Endodermal cell (in vitro differentiated cells): ENCODE measurements at regions not wholly inside any gene's neighbourhood (a gene's known extent, or its start where the extent isn't known, plus 50 kb on each side); places are given as distances from the start of the nearest gene placed in this dataset.

Source experiments
- DNase-seq: peaks from one replicate; pipeline ENCODE4 v3.0.0-alpha.2; 2017
- H3K27ac ChIP-seq: 2 replicates; pipeline ENCODE4 v1.5.1; 2013; ENCODE audit warnings: mild to moderate bottlenecking, low read depth, low read length, moderate library complexity
- H3K27me3 ChIP-seq: 2 replicates; pipeline ENCODE4 v1.6.1; 2013; ENCODE audit warnings: mild to moderate bottlenecking, low read length, moderate library complexity; ENCODE audit not compliant: insufficient read depth, control insufficient read depth, poor library complexity, severe bottlenecking
- H3K36me3 ChIP-seq: 2 replicates; pipeline ENCODE4 v1.7.0; 2013; ENCODE audit warnings: mild to moderate bottlenecking, low read length, moderate library complexity; ENCODE audit not compliant: control insufficient read depth, insufficient read depth
- H3K4me1 ChIP-seq: one replicate; pipeline ENCODE4 v1.7.0; 2013; ENCODE audit warnings: low read length; ENCODE audit not compliant: control insufficient read depth, insufficient read depth
- H3K4me3 ChIP-seq: 2 replicates; pipeline ENCODE4 v1.5.1; 2013; ENCODE audit warnings: mild to moderate bottlenecking, low read length, moderate library complexity
- H3K9ac ChIP-seq: 2 replicates; pipeline ENCODE4 v1.6.1; 2013; ENCODE audit warnings: mild to moderate bottlenecking, low read length, moderate library complexity; ENCODE audit not compliant: poor library complexity, severe bottlenecking; ENCODE audit errors: extremely low read depth
- H3K9me3 ChIP-seq: 2 replicates; pipeline ENCODE4 v1.6.1; 2013; ENCODE audit warnings: mild to moderate bottlenecking, low read length, moderate library complexity; ENCODE audit not compliant: control insufficient read depth
- H3K27ac Mint-ChIP-seq: 2 replicates; pipeline ENCODE4 v1.8.0; 2020; ENCODE audit warnings: mixed read lengths
- H3K27me3 Mint-ChIP-seq: 2 replicates; pipeline ENCODE4 v1.8.0; 2021; ENCODE audit warnings: mild to moderate bottlenecking, mixed read lengths; ENCODE audit not compliant: insufficient read depth
- H3K36me3 Mint-ChIP-seq: 2 replicates; pipeline ENCODE4 v1.8.0; 2020; ENCODE audit warnings: low read depth, mixed read lengths
- H3K4me1 Mint-ChIP-seq: 2 replicates; pipeline ENCODE4 v1.8.0; 2020; ENCODE audit warnings: mixed read lengths
- H3K4me3 Mint-ChIP-seq: 2 replicates; pipeline ENCODE4 v1.8.0; 2020; ENCODE audit warnings: mild to moderate bottlenecking, moderate library complexity, mixed read lengths
- H3K9me3 Mint-ChIP-seq: 2 replicates; pipeline ENCODE4 v1.8.0; 2020; ENCODE audit warnings: mild to moderate bottlenecking, mixed read lengths
- WGBS, 2 experiments: methylation state at CpG; one replicate each; pipeline versions ENCODE4 v1.1.5 to v1.1.7; 2013; ENCODE audit warnings: missing lambda C conversion rate in 2 of 2, mixed read lengths in 1 of 2; ENCODE audit not compliant: insufficient coverage in 1 of 2, insufficient read length in 1 of 2; 5-methylcytosine and 5-hydroxymethylcytosine counted together
- TF ChIP-seq, protein P1 (sequence below): fragments of 200-600 bp; sonication (generic); conservative IDR thresholded peaks from 2 replicates; pipeline ENCODE4 v1.5.0; 2021; ENCODE audit warnings: antibody characterized with exemption, mild to moderate bottlenecking

DNA sequence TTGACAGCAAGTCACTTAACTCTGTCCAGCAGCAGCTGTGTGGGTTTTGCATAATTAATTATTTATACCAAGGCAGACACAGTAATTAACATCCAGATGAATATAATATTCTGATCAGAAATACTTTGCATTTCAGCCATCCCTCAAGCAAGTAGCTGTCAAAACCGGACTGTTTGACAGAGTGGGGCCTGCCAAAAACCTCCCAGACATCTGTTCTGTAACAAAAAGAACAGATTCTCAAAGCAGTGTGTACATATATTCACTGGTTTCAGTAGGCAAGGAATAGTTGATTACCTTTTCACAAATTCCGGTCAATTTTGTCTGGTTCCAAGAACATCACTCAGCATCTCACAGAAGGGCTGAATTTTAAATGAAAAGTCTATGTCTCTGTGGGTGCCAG is 291.6 kb downstream of the CMPK2 start:
- 91 to 100% methylated on average over 2 of the region's 2 CpGs for WGBS, 2 experiments
- H3K27ac Mint-ChIP-seq: no peak overlapping the region
- TF ChIP-seq, protein P1, sequence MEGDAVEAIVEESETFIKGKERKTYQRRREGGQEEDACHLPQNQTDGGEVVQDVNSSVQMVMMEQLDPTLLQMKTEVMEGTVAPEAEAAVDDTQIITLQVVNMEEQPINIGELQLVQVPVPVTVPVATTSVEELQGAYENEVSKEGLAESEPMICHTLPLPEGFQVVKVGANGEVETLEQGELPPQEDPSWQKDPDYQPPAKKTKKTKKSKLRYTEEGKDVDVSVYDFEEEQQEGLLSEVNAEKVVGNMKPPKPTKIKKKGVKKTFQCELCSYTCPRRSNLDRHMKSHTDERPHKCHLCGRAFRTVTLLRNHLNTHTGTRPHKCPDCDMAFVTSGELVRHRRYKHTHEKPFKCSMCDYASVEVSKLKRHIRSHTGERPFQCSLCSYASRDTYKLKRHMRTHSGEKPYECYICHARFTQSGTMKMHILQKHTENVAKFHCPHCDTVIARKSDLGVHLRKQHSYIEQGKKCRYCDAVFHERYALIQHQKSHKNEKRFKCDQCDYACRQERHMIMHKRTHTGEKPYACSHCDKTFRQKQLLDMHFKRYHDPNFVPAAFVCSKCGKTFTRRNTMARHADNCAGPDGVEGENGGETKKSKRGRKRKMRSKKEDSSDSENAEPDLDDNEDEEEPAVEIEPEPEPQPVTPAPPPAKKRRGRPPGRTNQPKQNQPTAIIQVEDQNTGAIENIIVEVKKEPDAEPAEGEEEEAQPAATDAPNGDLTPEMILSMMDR: no peak
- H3K9me3 ChIP-seq: no peaks in the 10 kb centered on the region
- H3K4me3 Mint-ChIP-seq: no peak overlapping the region
- H3K4me1 Mint-ChIP-seq: peaks cover 6% of the 10 kb centered on the region
- H3K27ac ChIP-seq: peak overlapping the region; percentile 73
- no peaks in the 10 kb centered on the region for H3K27me3 ChIP-seq
- no peak for DNase-seq
- H3K9ac ChIP-seq: no peak overlapping the region
- H3K36me3 Mint-ChIP-seq: no peaks in the 10 kb centered on the region
- H3K4me3 ChIP-seq: no peak overlapping the region
- H3K27me3 Mint-ChIP-seq: no peaks in the 10 kb centered on the region
- H3K9me3 Mint-ChIP-seq: no peaks in the 10 kb centered on the region
- H3K36me3 ChIP-seq: no peaks in the 10 kb centered on the region
- H3K4me1 ChIP-seq: no peaks in the 10 kb centered on the region

DNA sequence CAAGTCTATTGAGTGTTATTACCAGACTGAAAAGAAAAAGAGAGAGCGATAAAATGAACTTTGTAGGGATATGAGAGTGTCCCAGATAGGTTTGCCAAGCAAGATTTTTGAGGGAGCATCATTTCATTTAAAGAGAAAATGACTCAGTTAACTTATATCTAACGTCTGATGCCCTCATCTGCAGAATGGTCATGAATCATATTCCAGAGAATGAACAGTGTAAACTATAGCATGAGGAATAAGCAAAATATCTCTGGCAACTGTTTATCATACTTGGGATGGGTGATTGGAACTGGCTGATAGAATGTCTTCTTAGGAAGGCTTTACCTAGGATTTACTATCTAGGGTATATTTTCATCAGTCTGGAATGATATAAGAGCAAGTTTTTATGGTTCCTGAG is 289.4 kb downstream of the CMPK2 start:
- Mint-ChIP-seq H3K27me3 (no peaks in the 10 kb centered on the region), H3K9me3 (no peaks in the 10 kb centered on the region), H3K27ac (no peak overlapping the region), H3K4me1 (peaks cover 6% of the 10 kb centered on the region), H3K36me3 (no peaks in the 10 kb centered on the region), H3K4me3 (no peak overlapping the region)
- Histone ChIP-seq H3K4me1 (no peaks in the 10 kb centered on the region), H3K9ac (no peak overlapping the region), H3K27me3 (no peaks in the 10 kb centered on the region), H3K27ac (no peak overlapping the region), H3K36me3 (no peaks in the 10 kb centered on the region), H3K9me3 (no peaks in the 10 kb centered on the region), H3K4me3 (no peak overlapping the region)
- no peak for DNase-seq
- TF ChIP-seq, protein P1: no peak
- 87 to 90% methylated on average over 2 of the region's 2 CpGs for WGBS, 2 experiments

DNA sequence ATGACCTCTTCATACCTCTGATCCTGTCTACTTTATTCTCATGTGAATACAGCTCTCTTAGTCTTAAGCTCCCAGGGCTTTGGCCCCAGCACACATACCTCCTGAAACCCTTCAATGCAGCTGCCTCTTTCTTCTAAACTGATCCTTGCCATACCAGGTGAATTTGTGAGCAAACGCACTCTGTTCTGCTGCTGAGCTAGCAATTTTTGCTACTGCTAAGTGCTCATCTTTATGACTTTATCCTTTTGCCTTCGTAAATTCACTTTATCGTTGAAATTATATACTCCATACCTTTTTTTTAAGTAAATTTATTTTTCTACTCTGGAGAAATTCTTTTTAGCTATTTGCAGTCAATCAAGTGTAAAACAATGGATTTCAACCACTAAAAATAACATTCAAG is 287.7 kb downstream of the CMPK2 start:
- H3K36me3 Mint-ChIP-seq: no peaks in the 10 kb centered on the region
- 94 to 96% methylated on average over 3 of the region's 3 CpGs for WGBS, 2 experiments
- H3K27me3 ChIP-seq: no peaks in the 10 kb centered on the region

More for the DNA sequence above, 287.7 kb downstream of the CMPK2 start:
- H3K9ac ChIP-seq: no peak overlapping the region
- H3K9me3 ChIP-seq: no peaks in the 10 kb centered on the region
- Mint-ChIP-seq H3K4me3 (no peak overlapping the region), H3K9me3 (no peaks in the 10 kb centered on the region), H3K4me1 (no peaks in the 10 kb centered on the region), H3K27ac (no peak overlapping the region), H3K27me3 (no peaks in the 10 kb centered on the region)
- H3K36me3 ChIP-seq: no peaks in the 10 kb centered on the region
- DNase-seq: no peak
- H3K4me3 ChIP-seq: no peak overlapping the region
- TF ChIP-seq, protein P1: no peak
- no peaks in the 10 kb centered on the region for H3K4me1 ChIP-seq
- H3K27ac ChIP-seq: no peak overlapping the region
